ENCODE measurements at regions not wholly inside any gene's neighbourhood (a gene's known extent, or its start where the extent isn't known, plus 50 kb on each side); places are given as distances from the start of the nearest gene placed in this dataset.

DNA sequence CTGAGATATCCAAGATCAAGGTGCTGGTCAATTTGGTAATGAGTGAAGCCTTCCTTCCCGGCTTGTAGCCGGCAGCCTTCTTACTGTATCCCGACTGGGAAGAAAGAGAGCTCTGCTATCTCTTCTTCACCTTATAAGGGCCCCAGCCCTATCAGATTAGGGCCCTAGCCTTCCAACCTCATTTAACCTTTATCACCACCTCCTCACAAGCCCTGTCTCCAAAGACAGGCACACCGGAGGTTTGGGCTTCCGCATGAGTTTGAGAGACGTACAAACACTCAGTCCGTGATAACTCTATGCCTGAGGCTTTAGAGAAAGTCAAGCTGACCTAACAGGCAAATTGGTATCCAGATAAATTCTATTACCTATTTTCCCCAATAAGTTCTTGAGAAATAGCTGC, 243.9 kb downstream of the OPA1 start:
- no peak overlapping the region for H3K4me3 ChIP-seq (ENCODE audit: low read depth, low read length)
- TF ChIP-seq, protein P1, sequence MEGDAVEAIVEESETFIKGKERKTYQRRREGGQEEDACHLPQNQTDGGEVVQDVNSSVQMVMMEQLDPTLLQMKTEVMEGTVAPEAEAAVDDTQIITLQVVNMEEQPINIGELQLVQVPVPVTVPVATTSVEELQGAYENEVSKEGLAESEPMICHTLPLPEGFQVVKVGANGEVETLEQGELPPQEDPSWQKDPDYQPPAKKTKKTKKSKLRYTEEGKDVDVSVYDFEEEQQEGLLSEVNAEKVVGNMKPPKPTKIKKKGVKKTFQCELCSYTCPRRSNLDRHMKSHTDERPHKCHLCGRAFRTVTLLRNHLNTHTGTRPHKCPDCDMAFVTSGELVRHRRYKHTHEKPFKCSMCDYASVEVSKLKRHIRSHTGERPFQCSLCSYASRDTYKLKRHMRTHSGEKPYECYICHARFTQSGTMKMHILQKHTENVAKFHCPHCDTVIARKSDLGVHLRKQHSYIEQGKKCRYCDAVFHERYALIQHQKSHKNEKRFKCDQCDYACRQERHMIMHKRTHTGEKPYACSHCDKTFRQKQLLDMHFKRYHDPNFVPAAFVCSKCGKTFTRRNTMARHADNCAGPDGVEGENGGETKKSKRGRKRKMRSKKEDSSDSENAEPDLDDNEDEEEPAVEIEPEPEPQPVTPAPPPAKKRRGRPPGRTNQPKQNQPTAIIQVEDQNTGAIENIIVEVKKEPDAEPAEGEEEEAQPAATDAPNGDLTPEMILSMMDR (IDR thresholded peaks at IDR 0.05; ENCODE audit: insufficient read depth, low read length, severe bottlenecking) = no peak
- no peaks in the 10 kb centered on the region for H3K27me3 ChIP-seq (ENCODE audit: control insufficient read depth, insufficient read depth, low read length)
- FAIRE-seq (no peak), DNase-seq (ENCODE audit: low read depth) (no peak)
- no peaks in the 10 kb centered on the region for H3K36me3 ChIP-seq (ENCODE audit: control insufficient read depth, insufficient read depth, low read length)

DNA sequence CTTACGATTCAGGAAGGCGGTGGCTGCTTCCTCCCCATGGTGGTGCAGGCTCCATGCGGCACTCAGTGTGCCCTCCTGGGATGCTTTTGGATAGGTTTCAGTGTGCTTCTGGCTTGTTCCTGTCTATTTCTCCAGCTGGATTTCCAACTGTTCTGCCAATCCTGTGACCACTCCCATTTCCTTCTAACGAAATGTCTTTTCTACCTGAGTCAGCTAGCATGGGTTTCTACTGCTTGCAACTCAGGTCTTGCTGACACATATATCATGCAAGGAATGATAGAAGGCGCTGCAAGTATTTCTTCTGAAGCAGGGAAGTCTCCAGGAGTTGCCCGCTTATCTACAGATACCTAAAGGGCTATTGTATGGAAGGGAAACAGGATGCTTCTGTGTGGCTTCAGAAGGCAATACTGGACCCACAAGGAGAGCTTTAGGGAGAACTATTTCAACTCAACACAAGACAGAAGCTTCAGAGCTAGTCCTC, 244.4 kb downstream of the OPA1 start:
- H3K4me3 ChIP-seq (ENCODE audit: low read depth, low read length) = no peak overlapping the region
- DNase-seq (ENCODE audit: low read depth) (peak; percentile 71), FAIRE-seq (no peak)
- no peaks in the 10 kb centered on the region for H3K36me3 ChIP-seq (ENCODE audit: control insufficient read depth, insufficient read depth, low read length)
- TF ChIP-seq, protein P1 (IDR thresholded peaks at IDR 0.05; ENCODE audit: insufficient read depth, low read length, severe bottlenecking) = no peak
- H3K27me3 ChIP-seq (ENCODE audit: control insufficient read depth, insufficient read depth, low read length) = no peaks in the 10 kb centered on the region

DNA sequence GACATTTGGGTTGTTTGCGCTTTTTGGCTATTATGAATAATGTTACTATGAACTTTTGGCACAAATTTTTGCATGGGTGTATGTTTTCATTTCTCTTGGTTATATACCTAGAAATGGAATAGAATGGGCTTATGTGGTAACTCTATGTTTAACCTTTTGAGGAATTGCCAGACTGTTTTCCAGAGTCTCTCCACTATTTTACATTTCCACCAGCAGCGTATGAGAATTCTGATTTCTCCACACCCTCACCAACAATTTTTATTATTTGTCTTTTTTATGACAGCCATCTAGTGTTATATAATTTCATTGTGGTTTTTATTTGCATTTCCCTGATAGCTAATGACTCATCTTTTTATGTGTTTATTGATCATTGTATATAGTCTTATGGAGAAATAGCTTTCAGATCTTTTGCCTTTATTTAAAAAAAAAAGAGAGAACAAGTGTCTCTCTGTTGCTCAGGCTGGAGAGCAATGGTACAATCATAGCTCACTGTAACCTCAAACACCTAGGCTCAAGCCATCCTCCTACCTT, 247.2 kb downstream of the OPA1 start:
- FAIRE-seq (no peak), DNase-seq (ENCODE audit: low read depth) (no peak)
- no peaks in the 10 kb centered on the region for H3K36me3 ChIP-seq (ENCODE audit: control insufficient read depth, insufficient read depth, low read length)
- H3K27me3 ChIP-seq (ENCODE audit: control insufficient read depth, insufficient read depth, low read length) = no peaks in the 10 kb centered on the region
- TF ChIP-seq, protein P1 (IDR thresholded peaks at IDR 0.05; ENCODE audit: insufficient read depth, low read length, severe bottlenecking) = no peak
- H3K4me3 ChIP-seq (ENCODE audit: low read depth, low read length) = no peak overlapping the region

DNA sequence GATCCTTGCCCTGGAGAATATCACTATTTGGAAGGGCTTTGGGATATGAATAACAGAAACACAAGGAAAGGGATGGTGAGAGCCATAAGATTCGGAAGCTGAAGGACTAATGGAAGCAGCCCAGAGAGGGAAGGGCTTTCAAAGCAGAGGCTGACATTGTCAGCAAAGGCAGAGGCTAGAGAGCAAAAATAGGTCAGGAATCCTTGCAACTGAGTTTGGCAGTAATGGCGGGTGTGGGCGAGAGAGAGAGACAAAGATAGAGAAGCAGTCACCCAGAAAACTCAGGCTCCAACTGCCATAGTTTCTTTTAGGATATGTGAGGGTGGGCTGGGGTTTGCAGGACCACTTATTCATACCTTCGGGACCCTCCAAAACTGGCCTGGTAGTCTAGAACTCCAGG, 248.6 kb downstream of the OPA1 start:
- TF ChIP-seq, protein P1 (IDR thresholded peaks at IDR 0.05; ENCODE audit: insufficient read depth, low read length, severe bottlenecking) = no peak
- H3K4me3 ChIP-seq (ENCODE audit: low read depth, low read length) = no peak overlapping the region
- H3K27me3 ChIP-seq (ENCODE audit: control insufficient read depth, insufficient read depth, low read length) = no peaks in the 10 kb centered on the region
- H3K36me3 ChIP-seq (ENCODE audit: control insufficient read depth, insufficient read depth, low read length) = no peaks in the 10 kb centered on the region
- no peak for DNase-seq (ENCODE audit: low read depth)
- no peak for FAIRE-seq

DNA sequence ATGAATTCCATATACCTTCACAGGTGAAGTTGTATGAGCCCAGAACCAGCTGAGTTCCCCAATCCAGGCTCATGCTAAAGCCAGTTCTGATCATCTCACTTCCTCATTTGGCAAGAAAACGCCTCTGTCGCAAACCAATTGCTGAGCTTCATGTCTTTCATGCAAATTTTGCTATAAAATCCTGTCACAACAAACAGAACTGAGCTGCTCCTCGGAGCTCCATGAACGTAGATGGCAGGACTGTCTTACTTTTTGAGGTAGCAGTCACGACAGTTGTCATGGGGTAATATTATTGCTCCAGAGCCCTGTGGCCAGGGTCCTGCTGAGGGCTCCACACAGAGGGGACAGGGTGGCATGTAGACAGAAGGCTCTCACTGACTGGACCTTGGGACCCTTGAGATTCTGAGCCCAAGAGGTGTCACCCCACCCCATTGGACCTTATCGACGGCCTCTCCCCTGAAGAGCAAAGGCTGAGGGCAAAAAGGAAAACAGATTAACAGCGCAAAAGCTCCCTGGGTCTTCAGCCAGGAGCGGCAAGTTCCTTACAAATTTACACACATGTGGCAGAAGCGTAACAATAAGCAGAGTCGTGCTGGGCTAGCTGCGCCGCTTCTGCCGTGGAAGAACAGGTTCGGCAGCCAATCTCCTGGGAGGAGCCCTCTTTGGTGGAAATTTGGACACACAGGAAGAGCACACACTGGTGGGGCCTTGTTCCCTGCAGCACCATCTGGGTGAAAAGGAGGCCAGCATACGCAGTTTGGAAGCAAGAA, 249.2 kb downstream of the OPA1 start:
- DNase-seq (ENCODE audit: low read depth) (no peak), FAIRE-seq (no peak)
- TF ChIP-seq, protein P1 (IDR thresholded peaks at IDR 0.05; ENCODE audit: insufficient read depth, low read length, severe bottlenecking) = no peak
- no peaks in the 10 kb centered on the region for H3K36me3 ChIP-seq (ENCODE audit: control insufficient read depth, insufficient read depth, low read length)
- H3K4me3 ChIP-seq (ENCODE audit: low read depth, low read length) = no peak overlapping the region
- H3K27me3 ChIP-seq (ENCODE audit: control insufficient read depth, insufficient read depth, low read length) = no peaks in the 10 kb centered on the region

All from bronchial epithelial cell (primary cell).